Transverse colon (tissue), 4 donors: ENCODE measurements at regions not wholly inside any gene's neighbourhood (a gene's known extent, or its start where the extent isn't known, plus 50 kb on each side); places are given as distances from the start of the nearest gene placed in this dataset.

Experiments
- DNase-seq: peaks from one replicate; pipeline ENCODE4 v3.0.0-alpha.2; 2019
- H3K27ac ChIP-seq, 4 donors: fragments of 200-600 bp; sonication (generic); 2 replicates each; pipeline ENCODE4 v1.5.1; 2016 to 2018; ENCODE audit warnings: inconsistent platforms in 4 of 4
- H3K27me3 ChIP-seq: fragments of 200-600 bp; sonication (generic); 2 replicates; pipeline ENCODE4 v1.5.1; 2017; ENCODE audit warnings: inconsistent platforms
- H3K36me3 ChIP-seq, 4 donors: fragments of 200-600 bp; sonication (generic); 2 replicates each; pipeline ENCODE4 v1.5.1; 2017 to 2019; ENCODE audit warnings: inconsistent platforms in 4 of 4
- H3K4me1 ChIP-seq, 4 donors: fragments of 200-600 bp; sonication (generic); 2 replicates each; pipeline ENCODE4 v1.5.1; 2017 to 2020; ENCODE audit warnings: inconsistent platforms in 4 of 4
- H3K4me3 ChIP-seq, 4 donors: fragments of 200-600 bp; sonication (generic); 1 replicate in 1 of 4; 2 replicates in 3 of 4; pipeline versions ENCODE4 v1.5.1 to v1.6.1; 2017 to 2019; ENCODE audit warnings: inconsistent platforms in 4 of 4
- H3K9me3 ChIP-seq, 2 donors: fragments of 200-600 bp; sonication (generic); 2 replicates each; pipeline ENCODE4 v1.5.1; 2017 to 2019; ENCODE audit warnings: inconsistent platforms in 2 of 2
- EP300 ChIP-seq: sonication (generic); formaldehyde crosslinking; IDR thresholded peaks from one replicate; pipeline ENCODE4 v1.6.1; 2017; ENCODE audit warnings: antibody characterized with exemption, low read depth
- POLR2A ChIP-seq: fragments of 450-650 bp; IDR thresholded peaks from one replicate; pipeline ENCODE4 v1.6.1; 2016; ENCODE audit warnings: antibody characterized with exemption, mild to moderate bottlenecking, moderate library complexity
- POLR2AphosphoS5 ChIP-seq, 3 donors: sonication (generic); formaldehyde crosslinking; IDR thresholded peaks; one replicate each; pipeline ENCODE4 v1.6.1; 2016; ENCODE audit warnings: antibody characterized with exemption in 3 of 3
- WGBS, 2 donors: methylation state at CpG; one replicate each; pipeline ENCODE4 v1.1.5; 2018; ENCODE audit warnings: low coverage in 1 of 2; 5-methylcytosine and 5-hydroxymethylcytosine counted together
- in situ Hi-C, 4 donors: fragments of 200-750 bp; cut with MboI; loops; one replicate each; pipeline versions ENCODE4 v1.15.0 to v1.15.1; 2017; ENCODE audit warnings: low sequenced_read_pairs in 3 of 4, low pct_ligation_motif_present in 1 of 4, low pct_unique_long_range_greater_than_20kb in 1 of 4
- intact Hi-C: fragments of 100-400 bp; cut with DNase I; formaldehyde crosslinking; loops from one replicate; pipeline ENCODE4 v1.15.1; 2023; ENCODE audit warnings: low total_unique reads
- TF ChIP-seq, protein P1 (sequence below), 5 experiments: fragments of 200-600 bp in 3 of 5; fragments of 450-650 bp in 2 of 5; sonication (generic) in 3 of 5; IDR thresholded peaks; 1 replicate in 2 of 5; 2 replicates in 3 of 5; pipeline ENCODE4 v1.5.1; 2016 to 2017; ENCODE audit warnings: antibody characterized with exemption in 5 of 5, inconsistent platforms in 3 of 5, mild to moderate bottlenecking in 2 of 5, moderate library complexity in 1 of 5

DNA sequence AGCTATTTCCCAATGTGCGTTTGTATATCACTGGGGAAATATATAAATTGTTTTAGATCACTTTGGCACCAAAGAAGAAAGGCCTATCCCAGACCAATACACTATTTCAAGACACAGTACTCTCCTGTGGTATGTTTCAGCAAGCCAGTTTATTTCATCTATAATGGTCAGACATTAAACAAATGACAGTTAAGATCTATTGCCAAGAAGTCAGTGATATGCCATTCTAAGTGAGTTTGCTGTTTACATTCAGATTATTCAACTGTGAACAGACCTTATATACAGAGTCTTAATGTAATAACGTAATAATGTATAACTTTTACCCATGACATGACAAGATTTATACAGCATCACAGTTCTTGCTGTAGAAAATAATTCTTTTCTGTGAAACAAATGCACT lies 352.7 kb downstream of the CDH7 start:
- TF ChIP-seq, protein P1, sequence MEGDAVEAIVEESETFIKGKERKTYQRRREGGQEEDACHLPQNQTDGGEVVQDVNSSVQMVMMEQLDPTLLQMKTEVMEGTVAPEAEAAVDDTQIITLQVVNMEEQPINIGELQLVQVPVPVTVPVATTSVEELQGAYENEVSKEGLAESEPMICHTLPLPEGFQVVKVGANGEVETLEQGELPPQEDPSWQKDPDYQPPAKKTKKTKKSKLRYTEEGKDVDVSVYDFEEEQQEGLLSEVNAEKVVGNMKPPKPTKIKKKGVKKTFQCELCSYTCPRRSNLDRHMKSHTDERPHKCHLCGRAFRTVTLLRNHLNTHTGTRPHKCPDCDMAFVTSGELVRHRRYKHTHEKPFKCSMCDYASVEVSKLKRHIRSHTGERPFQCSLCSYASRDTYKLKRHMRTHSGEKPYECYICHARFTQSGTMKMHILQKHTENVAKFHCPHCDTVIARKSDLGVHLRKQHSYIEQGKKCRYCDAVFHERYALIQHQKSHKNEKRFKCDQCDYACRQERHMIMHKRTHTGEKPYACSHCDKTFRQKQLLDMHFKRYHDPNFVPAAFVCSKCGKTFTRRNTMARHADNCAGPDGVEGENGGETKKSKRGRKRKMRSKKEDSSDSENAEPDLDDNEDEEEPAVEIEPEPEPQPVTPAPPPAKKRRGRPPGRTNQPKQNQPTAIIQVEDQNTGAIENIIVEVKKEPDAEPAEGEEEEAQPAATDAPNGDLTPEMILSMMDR (IDR thresholded peaks at IDR 0.05) = no peak
- TF ChIP-seq POLR2AphosphoS5 (IDR thresholded peaks at IDR 0.05) = no peak
- Histone ChIP-seq H3K9me3 (no peaks in the 10 kb centered on the region), H3K27me3 (no peaks in the 10 kb centered on the region), H3K4me3 (no peak overlapping the region), H3K27ac (no peak overlapping the region), H3K4me1 (no peaks in the 10 kb centered on the region), H3K36me3 (no peaks in the 10 kb centered on the region)
- no peak for DNase-seq
- intact Hi-C loops = no loop called here
- WGBS, 2 donors = 50 to 54% methylated on average over 2 of the region's 2 CpGs
- in situ Hi-C loops = no loop called here

DNA sequence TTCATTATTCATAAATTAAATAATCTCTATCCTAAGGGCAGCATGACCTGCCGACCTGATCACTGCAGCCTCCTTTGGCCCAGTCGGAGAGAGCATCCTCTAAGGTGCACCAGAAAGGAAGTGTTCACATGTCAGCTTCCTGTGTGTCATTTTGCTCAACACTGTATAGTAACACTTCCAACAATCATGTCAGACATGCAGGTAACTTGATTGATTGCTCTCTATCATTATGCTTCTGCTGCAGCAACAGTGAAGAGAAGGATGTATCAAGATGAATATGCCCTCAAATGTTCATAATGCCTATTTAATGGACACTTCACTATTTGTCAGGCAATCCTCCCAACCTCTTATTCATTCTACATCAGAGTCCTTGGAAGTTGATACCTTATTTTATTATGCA lies 332.3 kb downstream of the CDH7 start:
- H3K9me3 ChIP-seq = no peaks in the 10 kb centered on the region
- in situ Hi-C loops (no loop called here), intact Hi-C loops (no loop called here)
- 89% methylated on average over 2 of the region's 2 CpGs; no CpG with 5 or more reads in 1 of the 2 donors for WGBS, 2 donors
- TF ChIP-seq EP300 (no peak), POLR2A (no peak), POLR2AphosphoS5 (IDR thresholded peaks at IDR 0.05) (no peak)
- TF ChIP-seq, protein P1 (IDR thresholded peaks at IDR 0.05) = no peak
- DNase-seq = no peak
- no peak overlapping the region for H3K4me3 ChIP-seq
- no peak overlapping the region for H3K27ac ChIP-seq
- no peaks in the 10 kb centered on the region for H3K36me3 ChIP-seq
- no peaks in the 10 kb centered on the region for H3K4me1 ChIP-seq
- no peaks in the 10 kb centered on the region for H3K27me3 ChIP-seq

DNA sequence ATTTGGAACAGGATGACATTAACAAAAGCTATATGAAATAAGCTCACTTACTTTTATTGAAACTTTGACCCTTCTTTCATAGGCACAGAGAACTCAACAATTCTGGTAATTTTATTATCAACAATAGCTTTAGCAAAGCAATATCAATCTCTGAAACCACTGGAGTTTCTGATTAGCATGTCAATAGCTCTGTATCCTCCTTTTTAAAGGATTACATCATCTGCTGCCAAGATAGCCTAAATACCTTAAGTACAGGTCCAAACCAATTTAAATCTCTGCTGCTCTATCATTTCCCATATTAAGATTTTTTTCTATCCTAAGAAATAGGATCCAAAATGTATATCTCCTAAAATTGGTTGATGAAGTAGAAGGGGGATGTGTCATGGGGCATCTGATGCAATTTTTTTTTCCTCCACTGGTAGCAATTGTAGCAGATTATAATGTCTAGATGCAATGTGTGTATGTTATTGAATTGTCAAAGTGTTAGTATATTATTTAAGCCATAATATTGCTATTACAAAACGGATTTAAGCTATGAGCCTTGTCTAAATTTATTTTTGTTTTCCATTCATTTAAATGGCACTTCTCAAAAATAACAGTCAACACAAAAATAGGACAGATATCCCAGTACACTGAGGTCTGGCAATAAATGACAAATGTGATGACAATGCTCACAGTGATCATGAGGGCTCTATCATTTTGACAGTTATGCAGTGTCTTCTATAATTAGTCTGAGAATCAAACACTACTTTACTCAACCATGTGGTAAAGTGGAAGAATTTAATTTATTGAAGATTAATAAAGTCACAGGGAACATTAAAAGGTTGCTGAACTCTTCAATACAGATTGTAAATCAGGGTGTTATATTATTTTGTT lies 328.4 kb downstream of the CDH7 start:
- Histone ChIP-seq H3K27me3 (no peaks in the 10 kb centered on the region), H3K27ac (no peak overlapping the region), H3K4me1 (no peaks in the 10 kb centered on the region), H3K9me3 (no peaks in the 10 kb centered on the region), H3K36me3 (no peaks in the 10 kb centered on the region), H3K4me3 (no peak overlapping the region)
- in situ Hi-C loops = no loop called here
- TF ChIP-seq, protein P1 (IDR thresholded peaks at IDR 0.05) = no peak
- TF ChIP-seq EP300 (no peak), POLR2A (no peak), POLR2AphosphoS5 (IDR thresholded peaks at IDR 0.05) (no peak)
- intact Hi-C loops = no loop called here
- WGBS, 2 donors = 8 to 32% methylated on average over 1 of the region's 1 CpG
- no peak for DNase-seq

DNA sequence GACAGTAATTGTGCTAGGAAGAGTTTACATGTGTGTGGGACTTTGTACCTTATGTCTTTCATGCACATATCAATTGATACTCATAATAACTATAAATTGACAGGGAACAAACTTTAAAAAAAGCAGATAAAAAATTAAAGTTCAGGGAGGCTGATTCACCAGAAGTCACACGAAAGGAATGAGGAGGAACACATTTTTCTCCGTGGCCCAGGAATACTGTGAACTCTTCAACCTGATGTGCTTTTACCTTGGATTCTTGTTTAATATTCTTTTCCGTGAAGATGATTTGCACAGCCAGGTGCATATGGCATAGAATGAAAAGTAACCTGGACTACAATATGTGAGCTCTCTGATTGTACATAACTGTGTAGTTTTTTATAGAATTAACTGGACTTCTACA lies 326.3 kb downstream of the CDH7 start:
- in situ Hi-C loops (no loop called here), intact Hi-C loops (no loop called here)
- H3K27ac ChIP-seq = no peak overlapping the region
- H3K4me3 ChIP-seq = no peak overlapping the region
- no peak for DNase-seq
- no peaks in the 10 kb centered on the region for H3K4me1 ChIP-seq
- 48 to 83% methylated on average over 2 to 3 of the region's 3 CpGs for WGBS, 2 donors
- H3K27me3 ChIP-seq = no peaks in the 10 kb centered on the region
- TF ChIP-seq, protein P1 (IDR thresholded peaks at IDR 0.05) = no peak
- TF ChIP-seq EP300 (no peak), POLR2A (no peak), POLR2AphosphoS5 (IDR thresholded peaks at IDR 0.05) (no peak)
- H3K9me3 ChIP-seq = peaks cover 0 to 3% of the 10 kb centered on the region in 2 donors
- H3K36me3 ChIP-seq = no peaks in the 10 kb centered on the region
